HG03095 (cell line): ENCODE measurements at regions not wholly inside any gene's neighbourhood (a gene's known extent, or its start where the extent isn't known, plus 50 kb on each side); places are given as distances from the start of the nearest gene placed in this dataset.
"Not testable (repeated sequence)": the region's sequence is repeated elsewhere in the genome, so short reads cannot be mapped to it uniquely, and the experiment has no call there.

ENCODE experiments used
- ATAC-seq: cut with Tn5 transposase; IDR thresholded peaks from one replicate; pipeline ENCODE4 v1.9.1; 2021; ENCODE audit warnings: moderate library complexity; ENCODE audit not compliant: unreplicated experiment

DNA sequence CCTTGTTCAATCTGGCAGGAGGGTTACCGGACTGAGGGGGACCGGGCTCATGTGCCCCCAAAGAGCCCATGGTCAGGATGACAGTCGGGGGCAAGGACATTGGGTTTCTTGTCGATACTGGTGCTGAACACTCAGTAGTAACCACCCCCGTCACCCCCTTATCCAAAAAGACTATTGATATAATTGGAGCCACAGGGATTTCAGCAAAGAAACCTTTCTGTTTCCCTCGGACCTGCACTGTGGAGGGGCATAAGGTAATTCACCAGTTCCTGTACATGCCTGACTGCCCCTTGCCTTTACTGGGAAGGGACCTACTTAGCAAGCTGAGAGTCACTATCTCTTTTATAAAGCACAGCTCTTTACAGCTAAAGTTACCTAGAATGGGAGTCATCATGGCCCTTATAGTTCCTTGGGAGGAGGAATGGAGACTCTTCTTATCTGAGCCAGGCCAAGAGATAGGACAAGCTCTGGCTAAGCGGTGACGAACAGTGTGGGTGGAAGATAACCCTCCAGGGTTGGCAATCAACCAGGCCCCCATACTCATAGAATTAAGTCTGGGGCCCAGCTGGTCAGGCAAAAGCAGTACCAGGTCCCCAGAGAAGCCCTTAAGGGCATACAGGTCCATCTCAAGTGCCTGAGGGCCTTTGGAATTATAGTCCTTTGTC lies 603.7 kb downstream of the UQCRFS1 start:
- no peak for ATAC-seq

DNA sequence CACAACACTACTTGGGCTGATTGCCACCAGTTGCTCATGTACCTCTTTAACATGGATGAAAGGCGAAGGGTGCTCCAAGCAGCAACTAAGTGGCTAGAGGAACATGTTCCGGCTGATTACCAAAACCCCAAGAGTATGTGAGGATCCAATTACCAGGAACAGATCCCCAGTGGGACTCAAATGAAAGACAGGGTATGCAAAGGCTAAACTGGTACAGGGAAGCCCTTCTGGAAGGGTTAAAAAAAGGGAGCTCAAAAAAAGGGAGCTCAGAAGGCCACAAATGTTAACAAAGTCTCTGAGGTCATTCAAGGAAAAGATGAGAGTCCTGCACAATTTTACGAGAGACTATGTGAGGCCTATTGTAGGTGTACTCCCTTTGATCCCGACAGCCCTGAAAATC lies 604.7 kb downstream of the UQCRFS1 start:
- ATAC-seq: no peak

DNA sequence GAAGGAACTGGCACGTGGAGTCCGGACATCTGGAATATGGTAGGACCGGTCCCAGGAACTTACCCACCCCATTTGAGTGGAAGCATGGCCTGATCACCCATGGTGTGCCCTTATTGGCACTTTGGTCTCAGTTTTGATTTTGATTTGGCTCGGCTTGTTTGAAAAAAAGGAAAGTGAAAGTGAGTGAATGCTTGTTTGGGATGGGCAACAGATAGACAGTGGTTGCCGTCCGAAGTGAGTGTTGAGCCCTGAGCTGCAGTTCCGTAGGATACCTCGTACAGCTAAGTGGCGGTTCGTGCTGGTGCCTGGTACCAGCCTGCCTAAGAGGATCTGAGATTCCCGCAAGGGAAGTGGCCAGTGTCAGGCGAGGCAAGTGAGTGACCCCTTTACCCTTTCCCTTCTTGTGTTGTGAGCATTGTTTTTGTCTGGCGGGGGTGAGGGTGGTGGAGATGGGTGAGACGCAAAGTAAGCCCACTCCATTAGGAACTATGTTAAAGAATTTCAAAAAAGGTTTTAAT lies 605.8 kb downstream of the UQCRFS1 start:
- ATAC-seq: no peak

DNA sequence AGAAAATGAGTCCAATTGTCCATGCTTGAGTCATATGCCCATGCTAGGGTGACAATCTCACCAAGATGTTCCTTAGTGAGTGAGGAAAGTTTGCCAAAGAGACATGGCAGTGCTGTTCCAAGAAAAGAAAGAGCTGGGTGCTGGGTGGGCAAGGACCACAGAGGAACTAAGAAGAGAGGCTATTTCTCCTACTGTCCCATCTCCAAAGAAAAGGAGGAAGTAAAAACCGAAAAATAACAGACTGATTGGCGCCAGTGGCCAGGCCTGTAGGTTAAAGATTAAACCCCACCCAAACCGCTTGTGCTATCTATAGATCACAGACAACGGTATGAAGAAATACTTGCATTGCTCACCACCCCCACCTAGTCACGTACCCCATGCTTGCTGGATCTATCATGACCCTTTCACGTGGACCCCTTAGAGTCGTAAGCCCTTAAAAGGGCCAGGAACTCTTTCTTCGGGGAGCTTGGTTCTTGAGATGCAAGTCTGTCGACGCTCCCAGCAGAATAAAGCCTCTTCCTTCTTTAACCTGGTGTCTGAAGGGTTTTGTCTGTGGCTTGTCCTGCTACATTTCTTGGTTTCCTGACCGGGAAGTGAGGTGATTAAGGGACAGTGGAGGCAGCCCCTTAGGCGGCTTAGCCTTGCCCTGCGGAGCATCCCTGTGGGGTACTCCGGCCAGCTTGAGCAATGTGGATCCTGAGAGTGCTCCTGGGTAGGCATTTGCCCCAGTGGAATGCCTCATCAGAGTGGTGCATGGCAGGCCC lies 606.5 kb downstream of the UQCRFS1 start:
- ATAC-seq: no peak

DNA sequence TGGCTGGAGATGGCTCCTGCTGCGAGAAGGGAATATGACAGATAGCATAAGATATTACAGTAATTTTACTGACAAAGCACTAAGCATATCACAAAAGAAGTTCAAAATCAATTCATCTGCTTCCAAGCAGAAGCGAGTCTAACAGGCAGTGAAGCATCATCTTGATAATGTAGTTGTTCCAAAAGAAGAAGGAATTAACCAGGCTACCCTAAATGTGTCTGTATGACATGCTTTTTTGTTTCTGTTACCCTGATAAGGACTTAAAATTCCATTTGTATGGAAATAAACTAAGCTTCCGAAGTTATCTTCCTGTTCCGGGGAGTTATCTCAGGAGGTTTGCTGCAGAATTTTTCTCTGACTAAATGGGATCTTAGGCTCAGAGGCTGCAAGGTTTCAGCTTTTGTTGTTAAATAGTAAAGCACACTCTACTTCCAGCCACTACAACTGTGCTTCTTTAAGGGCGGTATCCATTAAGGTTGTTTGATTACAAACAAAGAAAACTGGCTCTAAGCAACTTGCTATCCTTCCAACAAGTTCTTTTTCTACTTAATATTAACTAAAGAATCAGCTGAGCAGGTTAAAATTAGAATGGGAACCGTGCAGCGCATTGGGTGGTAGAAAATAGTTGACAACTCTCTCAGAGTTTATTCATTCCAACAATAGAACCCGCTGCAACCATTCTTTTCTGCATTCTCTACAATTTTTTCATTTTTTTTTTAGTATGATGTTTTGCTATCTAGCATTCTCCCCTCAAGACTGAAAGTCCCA lies 607.3 kb downstream of the UQCRFS1 start:
- no peak for ATAC-seq

DNA sequence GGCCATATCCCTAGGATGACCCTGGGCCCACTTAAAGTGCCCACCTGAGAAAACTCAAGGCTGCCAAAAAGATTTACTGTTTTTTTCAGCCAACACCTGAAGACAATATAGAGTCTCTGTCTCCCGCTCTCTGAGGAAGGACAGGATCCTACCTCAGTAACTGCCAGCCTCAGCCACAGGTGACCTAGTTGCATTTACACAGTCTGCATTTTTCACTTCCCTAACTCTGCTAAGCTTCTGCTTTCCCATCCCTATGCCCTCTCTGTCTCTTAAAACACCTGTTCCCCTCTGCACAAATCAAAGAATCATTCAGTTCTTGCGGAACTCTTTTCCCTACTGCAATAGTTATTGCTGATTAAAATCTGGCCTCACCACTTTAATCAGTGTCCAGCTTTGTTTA lies 609.5 kb downstream of the UQCRFS1 start:
- no peak for ATAC-seq

DNA sequence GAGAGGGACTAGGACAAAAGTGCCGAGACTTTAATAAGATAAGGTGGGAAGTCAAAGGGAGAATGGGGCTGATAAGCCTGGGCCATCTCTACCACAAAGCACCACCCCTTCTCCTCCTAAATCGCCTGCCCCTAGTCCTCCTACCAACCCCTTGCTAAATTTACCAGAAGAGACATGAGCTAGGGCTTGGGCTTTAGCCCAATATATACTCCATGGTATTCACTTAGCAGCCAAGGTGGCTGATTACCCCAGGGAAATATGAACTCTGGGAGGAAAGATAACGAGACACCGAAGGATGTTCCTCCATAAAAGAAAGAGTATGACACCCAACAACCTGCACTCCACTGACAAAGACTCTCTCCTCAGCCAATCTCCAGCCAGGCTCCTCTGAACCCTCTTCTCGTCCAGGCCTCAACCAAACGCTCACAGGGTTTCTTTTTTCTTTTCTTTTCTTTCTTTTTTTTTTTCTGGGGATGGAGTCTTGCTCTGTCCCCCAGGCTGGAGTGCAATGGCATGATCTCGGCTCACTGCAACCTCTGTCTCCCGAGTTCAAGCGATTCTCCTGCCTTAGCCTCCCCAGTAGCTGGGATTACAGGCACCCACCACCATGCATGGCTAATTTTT lies 610.2 kb downstream of the UQCRFS1 start:
- no peak for ATAC-seq

DNA sequence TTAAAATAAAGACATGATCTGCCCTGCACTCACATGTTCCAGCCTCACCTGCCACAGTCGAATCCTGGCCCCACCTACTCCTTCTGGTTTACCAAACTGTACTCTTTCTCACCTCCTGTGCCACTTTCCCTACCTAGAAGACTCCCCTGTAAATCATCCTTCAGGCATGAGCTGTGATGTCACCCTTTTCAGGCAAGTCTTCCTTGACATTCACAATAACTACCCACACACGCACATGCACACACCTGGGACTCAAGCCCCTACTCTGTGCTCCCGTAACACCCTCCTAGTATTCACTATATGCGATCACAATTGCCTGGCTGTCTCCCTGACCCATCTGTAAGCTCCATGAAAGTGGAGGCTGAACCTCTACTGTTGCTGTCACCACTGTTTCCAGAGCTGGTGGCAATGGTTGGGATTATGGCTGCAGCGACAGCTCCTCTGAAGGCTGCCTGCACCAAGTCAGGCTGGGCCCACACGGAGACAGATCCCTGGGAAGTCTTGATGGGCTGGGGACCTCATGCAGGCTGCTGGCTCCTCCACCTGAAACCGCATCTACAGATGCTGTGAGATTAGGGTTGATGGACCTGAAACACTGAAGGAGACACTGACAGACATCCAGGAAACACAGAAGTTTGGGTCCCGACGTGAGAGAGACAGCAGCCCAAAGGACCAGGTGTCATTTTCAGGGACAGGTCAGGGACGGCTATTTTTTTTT lies 611.1 kb downstream of the UQCRFS1 start:
- ATAC-seq: no peak

DNA sequence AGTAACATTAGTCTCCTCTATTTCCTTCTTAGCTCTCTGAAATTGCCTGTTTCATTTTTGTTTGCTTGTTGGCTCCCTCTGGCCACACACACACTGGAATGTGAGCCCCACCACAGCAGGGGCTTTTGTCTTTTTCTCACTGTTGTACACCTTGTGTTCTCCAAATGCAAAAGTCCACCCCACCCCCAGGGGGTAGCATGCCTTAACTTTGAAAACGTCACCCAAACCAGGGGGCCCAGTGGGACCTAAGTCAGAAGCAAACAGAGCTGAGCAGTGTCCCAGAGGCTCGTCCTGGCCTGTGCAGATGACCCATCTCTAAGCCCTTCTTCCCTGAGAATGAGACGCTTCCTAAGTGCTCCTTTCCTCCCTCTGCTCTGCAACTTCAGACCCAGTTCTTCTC lies 614.1 kb downstream of the UQCRFS1 start:
- ATAC-seq: no peak

DNA sequence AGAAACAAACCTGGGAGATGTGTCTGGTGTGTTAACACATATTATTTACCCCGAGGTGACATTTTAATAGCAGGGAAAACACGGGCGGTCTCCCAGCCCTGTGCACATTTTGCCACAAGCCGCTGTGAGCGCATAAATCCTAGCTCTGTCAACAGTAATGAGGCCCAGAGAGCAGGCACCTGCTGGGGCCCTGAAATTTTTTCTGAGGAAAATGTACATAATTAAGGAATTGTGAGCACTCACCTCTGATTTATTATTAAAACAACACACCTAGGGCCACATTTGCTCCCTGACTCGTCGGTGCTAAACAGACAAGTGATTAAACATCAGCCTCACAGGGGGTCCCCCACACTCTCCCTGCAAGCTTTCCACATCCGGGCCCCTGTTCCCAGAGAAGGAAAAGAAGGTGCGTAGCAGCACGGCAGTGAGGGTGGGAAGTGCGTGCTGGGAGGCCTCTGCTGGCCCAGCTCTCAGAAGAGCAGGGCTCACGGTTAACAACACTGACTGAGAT lies 616.3 kb downstream of the UQCRFS1 start:
- ATAC-seq: no peak

DNA sequence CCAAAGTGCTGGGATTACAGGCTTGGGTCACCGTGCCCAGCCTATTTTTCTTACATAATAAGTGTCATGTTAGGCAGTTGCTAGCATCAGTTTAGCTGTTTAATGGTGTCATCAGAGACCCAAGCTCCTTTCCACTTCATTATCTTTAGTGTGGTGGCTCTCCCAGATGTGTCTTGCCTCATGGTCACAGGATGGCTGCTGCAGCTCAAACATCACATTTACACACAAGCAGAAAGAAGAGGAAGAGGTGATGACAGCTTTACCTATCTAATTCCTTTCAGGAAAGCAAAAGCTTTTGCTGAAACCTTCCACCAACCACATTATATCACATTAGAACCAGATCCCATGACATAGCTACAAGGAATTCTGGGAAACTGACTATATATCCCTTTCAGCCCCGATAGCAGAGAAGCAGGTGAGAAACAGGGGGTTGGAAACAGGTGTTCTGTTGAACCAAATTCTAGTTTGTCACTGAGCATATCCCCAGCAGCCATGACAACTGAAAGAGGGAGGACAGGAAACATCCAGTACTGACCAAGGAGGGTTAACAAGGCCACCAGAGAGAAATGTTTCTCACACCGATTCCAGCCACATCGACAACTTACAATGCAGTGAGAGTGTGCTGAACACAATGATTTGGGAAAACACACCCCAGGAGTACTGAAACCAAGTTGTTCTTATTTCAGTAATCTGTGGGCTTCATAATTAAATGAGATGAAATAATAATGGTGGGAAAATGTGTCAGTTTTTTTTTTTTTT lies 617.0 kb downstream of the UQCRFS1 start:
- no peak for ATAC-seq

DNA sequence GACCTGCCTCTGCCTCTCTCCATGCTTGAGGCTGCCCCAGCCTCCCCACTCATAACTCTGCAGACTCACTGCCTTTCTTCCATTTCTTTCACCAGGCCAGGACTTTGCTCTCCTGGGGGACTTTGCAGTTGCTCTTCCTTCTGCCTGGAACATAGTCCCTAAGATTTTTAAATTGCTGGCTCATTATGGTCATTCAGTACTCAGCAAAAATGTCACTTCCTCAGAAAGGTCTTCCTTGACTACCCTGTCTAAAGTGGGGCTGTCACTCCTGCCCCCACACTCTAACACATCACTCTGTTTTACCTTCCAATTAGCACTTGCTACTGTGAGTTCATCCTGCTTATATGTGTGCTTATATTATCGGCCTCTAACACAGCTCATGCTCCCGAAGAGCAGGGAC lies 618.2 kb downstream of the UQCRFS1 start:
- no peak for ATAC-seq

DNA sequence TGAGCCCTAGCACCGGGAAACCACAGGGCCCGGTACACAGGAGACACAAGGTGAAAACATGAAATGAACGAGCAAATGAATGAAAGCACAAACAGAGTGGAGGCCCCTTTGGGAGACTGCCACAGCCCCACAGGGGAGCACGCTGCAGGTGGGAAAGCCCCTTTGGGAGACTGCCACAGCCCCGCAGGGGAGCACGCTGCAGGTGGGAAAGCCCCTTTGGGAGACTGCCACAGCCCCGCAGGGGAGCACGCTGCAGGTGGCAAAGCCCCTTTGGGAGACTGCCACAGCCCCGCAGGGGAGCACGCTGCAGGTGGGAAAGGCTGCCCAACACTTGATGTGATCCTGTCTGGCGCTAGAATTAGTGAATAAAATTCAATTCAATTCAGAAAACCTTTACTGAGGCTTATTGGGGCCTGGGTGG lies 623.0 kb downstream of the UQCRFS1 start:
- not testable (repeated sequence) for ATAC-seq

DNA sequence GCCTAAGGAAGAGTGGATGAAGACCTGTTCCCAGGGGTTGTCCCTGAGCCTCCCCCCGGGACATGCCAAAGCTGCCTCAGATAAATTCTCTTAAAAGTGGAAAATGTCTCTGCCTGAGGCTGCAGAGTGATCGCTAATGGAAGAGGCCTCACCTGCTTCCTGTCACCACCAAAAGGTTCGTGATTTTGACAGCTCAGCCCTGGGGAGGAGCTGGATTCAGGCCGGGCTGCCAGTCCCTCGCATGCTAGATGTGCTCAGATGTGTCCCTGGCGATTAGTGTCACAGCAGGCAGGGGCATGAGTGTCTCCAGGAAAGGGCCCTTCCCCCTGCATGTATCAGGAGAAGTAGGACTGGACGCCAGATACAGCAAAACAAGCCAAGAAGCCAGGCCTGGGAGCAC lies 626.5 kb downstream of the UQCRFS1 start:
- no peak for ATAC-seq

DNA sequence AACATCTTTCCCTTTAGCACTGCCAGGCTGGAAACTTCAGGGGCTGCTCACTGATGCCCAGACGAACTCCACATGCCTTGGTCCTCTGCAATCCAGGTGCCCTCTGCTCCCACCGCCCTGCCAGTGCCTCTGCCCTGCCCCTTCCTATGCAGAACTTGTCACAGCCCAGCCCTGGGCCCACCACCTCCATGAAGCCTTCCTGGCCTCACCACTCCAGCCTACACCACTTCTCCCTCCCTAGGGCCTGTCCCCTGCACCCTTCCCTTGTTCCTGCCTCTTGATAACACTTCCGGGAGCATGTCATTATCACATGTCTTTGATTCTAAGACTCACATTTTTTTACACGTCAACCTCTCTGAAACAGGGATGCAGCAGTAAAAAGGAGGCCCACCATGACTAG lies 627.2 kb downstream of the UQCRFS1 start:
- ATAC-seq: no peak

DNA sequence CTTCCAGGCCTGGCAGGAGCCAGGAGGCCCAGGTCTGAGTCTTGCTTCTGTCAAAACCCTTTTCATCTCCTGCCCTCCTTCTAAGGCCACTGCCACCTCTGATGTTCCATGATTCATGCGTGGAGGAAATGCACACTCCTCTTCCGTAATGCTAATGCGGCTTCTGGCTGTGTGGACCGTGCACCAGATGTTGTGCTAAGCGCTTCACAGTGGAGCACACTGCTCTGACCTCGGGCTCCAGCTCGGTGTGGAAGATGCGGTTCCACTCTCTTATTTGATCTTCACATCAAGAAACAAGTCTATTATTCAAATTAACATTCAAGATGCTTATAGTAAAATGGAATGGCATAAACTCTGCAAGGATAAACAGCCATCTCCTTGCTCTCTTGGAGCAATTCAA lies 629.2 kb downstream of the UQCRFS1 start:
- no peak for ATAC-seq

DNA sequence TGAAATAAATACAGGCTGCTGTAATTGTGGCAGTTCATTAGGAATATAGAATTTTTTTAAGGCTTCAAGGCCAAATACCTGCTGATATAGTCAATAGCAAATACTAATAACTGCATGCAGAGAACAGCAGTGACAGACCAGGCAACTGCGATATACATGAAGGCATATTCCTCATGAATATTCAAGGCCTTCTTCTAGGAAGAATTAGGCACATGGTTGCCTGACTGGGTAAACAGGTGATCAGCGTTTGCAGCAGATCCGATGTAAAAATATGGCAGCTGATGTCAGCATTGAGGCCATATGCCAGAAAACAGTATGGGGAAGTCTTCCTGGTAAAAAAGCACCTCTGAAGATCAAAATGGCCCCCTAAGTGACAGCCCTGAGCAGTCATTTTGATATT lies 629.7 kb downstream of the UQCRFS1 start:
- ATAC-seq: no peak

DNA sequence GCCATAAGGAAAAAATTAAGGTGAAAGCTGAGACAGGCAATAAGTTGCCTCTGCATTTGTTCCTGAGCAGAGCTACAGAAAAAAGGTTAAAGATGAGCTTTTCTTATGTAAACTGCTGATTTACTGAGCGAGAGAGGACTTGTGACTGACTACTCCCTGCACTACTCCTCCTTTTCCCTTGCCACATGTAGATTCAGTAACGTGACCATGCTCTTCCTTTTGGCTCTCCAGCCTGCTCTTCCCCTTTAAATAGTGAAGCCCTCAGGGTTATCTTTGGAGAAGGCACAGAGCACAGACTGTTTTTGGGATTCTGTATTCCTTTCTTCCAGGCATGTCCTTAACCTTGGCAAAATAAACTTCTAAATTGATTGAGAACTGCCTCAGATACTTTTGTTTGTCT lies 630.2 kb downstream of the UQCRFS1 start:
- no peak for ATAC-seq

DNA sequence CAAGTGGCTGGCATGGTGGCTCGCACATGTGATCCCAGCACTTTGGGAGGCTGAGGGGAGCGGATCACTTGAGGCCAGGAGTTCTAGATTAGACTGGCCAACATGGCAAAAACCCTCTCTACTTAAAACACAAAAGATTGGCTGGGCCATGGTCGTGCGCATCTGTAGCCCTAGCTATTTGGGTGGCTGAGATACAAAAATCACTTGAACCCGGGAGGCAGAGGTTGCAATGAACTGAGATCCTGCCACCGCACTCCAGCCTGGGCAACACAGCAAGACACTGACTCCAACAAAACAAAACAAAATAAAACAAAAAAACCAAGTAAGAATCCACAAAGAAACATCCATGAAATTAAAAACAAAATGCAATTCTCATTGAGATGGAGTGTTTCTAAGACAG lies 630.6 kb downstream of the UQCRFS1 start:
- ATAC-seq: no peak

DNA sequence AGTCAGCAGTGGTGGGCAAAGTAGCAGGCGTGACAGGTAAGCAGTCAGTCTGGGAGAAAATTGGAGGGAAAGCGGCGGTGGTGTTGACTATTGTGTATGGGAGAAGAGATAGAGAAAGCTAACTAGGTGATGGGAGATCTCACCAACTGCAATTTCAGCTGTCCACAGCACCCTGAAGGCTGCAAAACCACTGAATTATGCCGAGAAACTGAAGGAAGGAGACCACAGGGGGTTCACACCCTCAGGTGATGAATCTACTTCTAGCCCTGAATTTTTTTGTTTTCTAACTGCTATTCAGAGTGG lies 631.5 kb downstream of the UQCRFS1 start:
- no peak for ATAC-seq
